ENCODE measurements at regions not wholly inside any gene's neighbourhood (a gene's known extent, or its start where the extent isn't known, plus 50 kb on each side); places are given as distances from the start of the nearest gene placed in this dataset.

DNA sequence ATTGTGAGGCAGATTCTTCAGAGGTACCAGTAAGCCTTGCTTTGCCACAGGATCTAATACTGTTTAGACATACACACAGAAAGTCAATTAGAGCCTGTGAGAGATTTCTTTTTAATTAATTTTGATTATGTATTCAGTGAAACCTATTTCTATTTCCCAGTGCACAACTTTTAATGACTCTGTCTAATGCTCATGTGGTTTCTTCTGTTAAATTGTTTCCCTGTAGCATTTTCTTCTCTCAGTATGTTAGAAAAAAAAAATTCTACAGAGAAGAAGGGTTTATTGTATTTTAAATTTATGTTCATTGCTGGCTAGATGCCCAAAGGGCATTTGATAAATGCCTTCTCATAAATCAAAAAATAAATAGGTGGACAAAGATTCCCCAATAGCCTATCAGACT, 293.7 kb downstream of the C6orf118 start:
- Histone ChIP-seq H3K4me3 (ENCODE audit: low read length) (no peak overlapping the region), H2AFZ (ENCODE audit: low read depth, low read length) (no peak overlapping the region), H3K4me1 (ENCODE audit: low read length) (no peaks in the 10 kb centered on the region), H3K9ac (ENCODE audit: low read length) (no peak overlapping the region), H3K36me3 (replicated peaks; ENCODE audit: low read depth, low read length) (no peaks in the 10 kb centered on the region), H3K27me3 (ENCODE audit: low read depth, low read length) (no peaks in the 10 kb centered on the region), H3K9me3 (ENCODE audit: insufficient read depth, low read length) (no peaks in the 10 kb centered on the region), H3K27ac (ENCODE audit: low read length) (no peak overlapping the region), H3K4me2 (ENCODE audit: low read length) (no peak overlapping the region), H3K79me2 (ENCODE audit: low read length) (no peaks in the 10 kb centered on the region), H4K20me1 (ENCODE audit: insufficient read depth, low read length) (no peaks in the 10 kb centered on the region)
- TF ChIP-seq, protein P1, sequence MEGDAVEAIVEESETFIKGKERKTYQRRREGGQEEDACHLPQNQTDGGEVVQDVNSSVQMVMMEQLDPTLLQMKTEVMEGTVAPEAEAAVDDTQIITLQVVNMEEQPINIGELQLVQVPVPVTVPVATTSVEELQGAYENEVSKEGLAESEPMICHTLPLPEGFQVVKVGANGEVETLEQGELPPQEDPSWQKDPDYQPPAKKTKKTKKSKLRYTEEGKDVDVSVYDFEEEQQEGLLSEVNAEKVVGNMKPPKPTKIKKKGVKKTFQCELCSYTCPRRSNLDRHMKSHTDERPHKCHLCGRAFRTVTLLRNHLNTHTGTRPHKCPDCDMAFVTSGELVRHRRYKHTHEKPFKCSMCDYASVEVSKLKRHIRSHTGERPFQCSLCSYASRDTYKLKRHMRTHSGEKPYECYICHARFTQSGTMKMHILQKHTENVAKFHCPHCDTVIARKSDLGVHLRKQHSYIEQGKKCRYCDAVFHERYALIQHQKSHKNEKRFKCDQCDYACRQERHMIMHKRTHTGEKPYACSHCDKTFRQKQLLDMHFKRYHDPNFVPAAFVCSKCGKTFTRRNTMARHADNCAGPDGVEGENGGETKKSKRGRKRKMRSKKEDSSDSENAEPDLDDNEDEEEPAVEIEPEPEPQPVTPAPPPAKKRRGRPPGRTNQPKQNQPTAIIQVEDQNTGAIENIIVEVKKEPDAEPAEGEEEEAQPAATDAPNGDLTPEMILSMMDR (IDR thresholded peaks at IDR 0.05; ENCODE audit: low read depth, low read length), result no peak

DNA sequence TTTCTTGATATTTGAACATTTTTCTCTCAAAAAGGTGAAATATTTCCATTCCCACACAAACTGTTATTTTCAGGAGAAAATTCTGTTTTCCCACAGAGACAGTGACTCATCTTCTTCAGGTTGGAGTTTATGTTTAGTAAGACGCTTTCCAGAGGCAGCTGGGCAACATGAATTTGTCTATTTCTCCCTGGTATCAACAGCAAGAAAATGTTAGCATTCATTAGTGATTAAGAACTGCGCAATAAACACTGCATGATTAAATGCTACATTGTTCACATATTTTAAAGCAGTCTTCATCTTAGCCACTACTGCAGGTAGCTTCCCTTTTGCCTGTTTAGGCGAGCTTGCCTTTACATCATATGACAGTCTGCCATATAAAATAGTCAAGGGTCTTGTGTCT, 295.7 kb downstream of the C6orf118 start:
- no peaks in the 10 kb centered on the region for H3K27me3 ChIP-seq (ENCODE audit: low read depth, low read length)
- TF ChIP-seq, protein P1 (IDR thresholded peaks at IDR 0.05; ENCODE audit: low read depth, low read length), result no peak
- TF ChIP-seq EZH2phosphoT487 (IDR thresholded peaks at IDR 0.05; ENCODE audit: low read depth), result no peak
- no peak overlapping the region for H3K9ac ChIP-seq (ENCODE audit: low read length)

DNA sequence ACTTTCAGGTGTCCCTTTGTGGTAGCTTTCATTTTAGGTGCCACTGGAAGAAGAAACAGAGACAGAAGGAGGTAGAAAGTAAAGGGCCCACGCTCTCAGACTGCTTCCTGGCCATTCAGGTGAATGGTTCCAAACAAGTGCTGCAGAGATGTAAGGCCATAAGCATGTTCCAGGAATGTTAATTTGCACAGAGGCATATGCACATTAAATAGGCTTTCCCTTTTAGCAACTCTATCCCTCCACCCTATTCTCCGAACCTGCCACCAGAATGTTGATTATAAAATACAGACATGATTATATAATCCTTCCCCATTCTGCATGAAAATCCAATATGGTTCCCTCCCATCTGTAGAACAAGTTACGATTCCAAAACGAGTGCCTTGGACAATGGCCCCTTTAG, 297.2 kb downstream of the C6orf118 start:
- no peaks in the 10 kb centered on the region for H4K20me1 ChIP-seq (ENCODE audit: insufficient read depth, low read length)
- no peak overlapping the region for H3K4me2 ChIP-seq (ENCODE audit: low read length)
- H3K9ac ChIP-seq (ENCODE audit: low read length), result no peak overlapping the region
- H3K9me3 ChIP-seq (ENCODE audit: insufficient read depth, low read length), result no peaks in the 10 kb centered on the region
- TF ChIP-seq EZH2phosphoT487 (IDR thresholded peaks at IDR 0.05; ENCODE audit: low read depth), result no peak
- TF ChIP-seq, protein P1 (IDR thresholded peaks at IDR 0.05; ENCODE audit: low read depth, low read length), result no peak
- no peaks in the 10 kb centered on the region for H3K79me2 ChIP-seq (ENCODE audit: low read length)
- no peak overlapping the region for H3K4me3 ChIP-seq (ENCODE audit: low read length)
- no peaks in the 10 kb centered on the region for H3K27me3 ChIP-seq (ENCODE audit: low read depth, low read length)
- H3K27ac ChIP-seq (ENCODE audit: low read length), result no peak overlapping the region
- H3K4me1 ChIP-seq (ENCODE audit: low read length), result no peaks in the 10 kb centered on the region
- H2AFZ ChIP-seq (ENCODE audit: low read depth, low read length), result no peak overlapping the region
- no peaks in the 10 kb centered on the region for H3K36me3 ChIP-seq (replicated peaks; ENCODE audit: low read depth, low read length)

More for the DNA sequence above, 295.7 kb downstream of the C6orf118 start:
- Histone ChIP-seq H3K4me1 (ENCODE audit: low read length) (no peaks in the 10 kb centered on the region), H3K9me3 (ENCODE audit: insufficient read depth, low read length) (no peaks in the 10 kb centered on the region), H3K4me2 (ENCODE audit: low read length) (no peak overlapping the region), H3K79me2 (ENCODE audit: low read length) (no peaks in the 10 kb centered on the region), H3K36me3 (replicated peaks; ENCODE audit: low read depth, low read length) (no peaks in the 10 kb centered on the region), H3K27ac (ENCODE audit: low read length) (no peak overlapping the region), H2AFZ (ENCODE audit: low read depth, low read length) (no peak overlapping the region), H4K20me1 (ENCODE audit: insufficient read depth, low read length) (no peaks in the 10 kb centered on the region), H3K4me3 (ENCODE audit: low read length) (no peak overlapping the region)

DNA sequence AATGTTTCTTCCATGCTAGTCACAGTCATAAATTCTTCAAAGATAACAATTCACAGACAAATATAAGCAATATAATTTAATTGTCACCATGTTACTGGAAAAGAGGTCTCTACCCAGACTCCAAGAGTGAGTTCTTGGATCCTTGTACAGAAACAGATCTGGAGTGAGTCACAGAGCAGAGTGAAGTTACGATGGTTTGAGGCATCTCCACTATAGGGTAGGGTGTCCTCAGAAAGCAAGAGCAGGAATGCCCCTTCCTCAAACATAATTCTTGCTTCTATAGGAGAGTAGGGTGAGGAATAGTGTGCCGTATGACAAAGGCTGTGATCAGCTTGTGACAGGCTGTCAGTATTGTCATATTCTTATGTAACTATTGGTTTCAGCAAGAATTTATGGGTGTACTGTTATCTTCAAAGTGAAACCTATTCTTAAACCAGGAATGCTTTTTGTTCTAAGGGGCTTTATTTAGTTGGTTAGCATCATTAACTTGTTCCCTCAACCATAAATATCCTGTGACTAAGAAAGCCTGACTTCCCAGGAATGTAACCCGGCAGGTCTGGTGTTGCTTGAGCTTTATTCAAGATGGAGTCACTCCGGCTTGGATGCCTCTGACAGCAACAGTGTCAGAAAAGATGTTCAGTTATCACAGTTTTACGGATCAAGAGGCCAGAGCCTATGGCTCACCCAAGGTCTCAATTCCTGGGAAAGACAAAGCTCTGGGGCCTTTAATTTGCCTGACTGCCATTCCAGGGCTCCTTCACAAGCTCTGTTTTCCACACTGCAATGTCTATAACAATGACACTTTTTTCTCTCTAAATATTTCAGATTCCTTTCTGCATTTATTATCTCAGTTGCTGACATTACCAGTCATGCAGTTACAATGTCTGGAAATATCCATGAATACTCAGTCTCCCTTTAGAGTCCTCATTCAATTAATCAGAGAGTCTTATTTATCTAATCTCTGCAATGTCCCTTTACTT, 298.6 kb downstream of the C6orf118 start:
- H2AFZ ChIP-seq (ENCODE audit: low read depth, low read length), result no peak overlapping the region
- no peak overlapping the region for H3K4me2 ChIP-seq (ENCODE audit: low read length)
- no peak overlapping the region for H3K4me3 ChIP-seq (ENCODE audit: low read length)

More for the DNA sequence above, 298.6 kb downstream of the C6orf118 start:
- Histone ChIP-seq H3K9ac (ENCODE audit: low read length) (no peak overlapping the region), H4K20me1 (ENCODE audit: insufficient read depth, low read length) (no peaks in the 10 kb centered on the region), H3K27me3 (ENCODE audit: low read depth, low read length) (no peaks in the 10 kb centered on the region), H3K79me2 (ENCODE audit: low read length) (no peaks in the 10 kb centered on the region), H3K9me3 (ENCODE audit: insufficient read depth, low read length) (no peaks in the 10 kb centered on the region), H3K27ac (ENCODE audit: low read length) (no peak overlapping the region), H3K36me3 (replicated peaks; ENCODE audit: low read depth, low read length) (no peaks in the 10 kb centered on the region), H3K4me1 (ENCODE audit: low read length) (no peaks in the 10 kb centered on the region)
- TF ChIP-seq, protein P1 (IDR thresholded peaks at IDR 0.05; ENCODE audit: low read depth, low read length), result no peak
- TF ChIP-seq EZH2phosphoT487 (IDR thresholded peaks at IDR 0.05; ENCODE audit: low read depth), result no peak
